IPS DF 6.9 (cell line): ENCODE measurements at regions not wholly inside any gene's neighbourhood (a gene's known extent, or its start where the extent isn't known, plus 50 kb on each side); places are given as distances from the start of the nearest gene placed in this dataset.

Experiments
- DNase-seq: peaks from one replicate; pipeline ENCODE4 v3.0.0-alpha.2; 2013; ENCODE audit warnings: low read depth, low spot score
- H3K27ac ChIP-seq: one replicate; pipeline ENCODE4 v1.5.1; 2013; ENCODE audit warnings: low read length, control low read depth
- H3K27me3 ChIP-seq: 2 replicates; pipeline ENCODE4 v1.6.1; 2013; ENCODE audit warnings: mild to moderate bottlenecking, low read length; ENCODE audit not compliant: control insufficient read depth, insufficient read depth
- H3K36me3 ChIP-seq: 2 replicates; pipeline ENCODE4 v1.6.1; 2013; ENCODE audit warnings: low read length; ENCODE audit not compliant: control insufficient read depth, insufficient read depth
- H3K4me1 ChIP-seq: 2 replicates; pipeline ENCODE4 v1.6.1; 2013; ENCODE audit warnings: low read length; ENCODE audit not compliant: control insufficient read depth, insufficient read depth
- H3K4me3 ChIP-seq: 2 replicates; pipeline ENCODE4 v1.5.1; 2013; ENCODE audit warnings: mild to moderate bottlenecking, low read length
- H3K9me3 ChIP-seq: 2 replicates; pipeline ENCODE4 v1.6.1; 2013; ENCODE audit warnings: low read length, inconsistent platforms; ENCODE audit not compliant: control insufficient read depth, insufficient read depth
- WGBS: extraction: QIAGEN DNeasy Blood & Tissue Kit; methylation state at CpG from one replicate; pipeline ENCODE4 v1.1.7; 2013; ENCODE audit warnings: mixed read lengths, missing lambda C conversion rate; ENCODE audit not compliant: insufficient read length, insufficient coverage; 5-methylcytosine and 5-hydroxymethylcytosine counted together

DNA sequence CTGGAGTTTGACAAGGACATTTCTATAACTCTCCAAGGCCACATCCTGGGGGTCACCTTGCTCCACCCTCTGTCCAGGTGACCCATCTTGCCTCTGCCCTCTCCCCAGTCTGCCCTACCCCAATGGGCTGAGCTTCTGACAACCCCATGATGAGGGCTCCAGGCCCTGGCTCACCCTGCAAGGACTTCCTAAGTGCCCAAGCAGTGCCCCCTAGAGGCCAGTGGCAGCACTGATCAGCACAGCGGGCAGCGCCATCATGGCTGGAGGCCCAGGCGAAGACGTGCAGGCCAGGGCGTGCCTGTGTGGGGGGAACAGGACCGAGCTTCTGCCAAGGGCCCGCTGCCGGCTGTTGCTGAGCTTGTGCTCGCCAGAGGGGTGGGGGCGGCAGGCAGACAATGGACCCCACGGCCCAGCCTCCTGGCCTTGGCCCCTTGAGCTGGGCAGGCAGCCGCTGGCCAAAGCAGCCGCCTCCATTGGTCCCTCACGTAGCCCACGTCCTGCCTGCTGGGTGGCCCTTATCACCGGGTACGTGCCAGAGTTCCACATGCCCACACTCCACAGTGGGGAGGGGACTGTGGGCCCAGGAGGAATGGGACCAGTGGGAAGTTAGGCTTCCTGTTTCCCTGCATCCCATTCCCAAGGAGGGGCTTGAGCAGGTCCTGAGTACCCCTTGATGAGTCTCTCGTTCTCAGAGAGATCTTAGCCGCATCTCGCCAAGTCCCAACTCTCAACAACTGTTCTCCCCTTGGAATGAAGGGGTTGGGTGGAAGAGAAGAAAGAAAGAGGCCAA, 64.3 kb downstream of the MRPL14 start:
- WGBS = no CpG with 5 or more reads among the region's 20 CpGs
- Histone ChIP-seq H3K27ac (no peak overlapping the region), H3K27me3 (no peaks in the 10 kb centered on the region), H3K4me3 (no peak overlapping the region), H3K4me1 (0 out of 2 replicates have a peak, but pooled peaks cover 2% of the 10 kb centered on the region), H3K36me3 (no peaks in the 10 kb centered on the region), H3K9me3 (no peaks in the 10 kb centered on the region)
- DNase-seq = no peak

DNA sequence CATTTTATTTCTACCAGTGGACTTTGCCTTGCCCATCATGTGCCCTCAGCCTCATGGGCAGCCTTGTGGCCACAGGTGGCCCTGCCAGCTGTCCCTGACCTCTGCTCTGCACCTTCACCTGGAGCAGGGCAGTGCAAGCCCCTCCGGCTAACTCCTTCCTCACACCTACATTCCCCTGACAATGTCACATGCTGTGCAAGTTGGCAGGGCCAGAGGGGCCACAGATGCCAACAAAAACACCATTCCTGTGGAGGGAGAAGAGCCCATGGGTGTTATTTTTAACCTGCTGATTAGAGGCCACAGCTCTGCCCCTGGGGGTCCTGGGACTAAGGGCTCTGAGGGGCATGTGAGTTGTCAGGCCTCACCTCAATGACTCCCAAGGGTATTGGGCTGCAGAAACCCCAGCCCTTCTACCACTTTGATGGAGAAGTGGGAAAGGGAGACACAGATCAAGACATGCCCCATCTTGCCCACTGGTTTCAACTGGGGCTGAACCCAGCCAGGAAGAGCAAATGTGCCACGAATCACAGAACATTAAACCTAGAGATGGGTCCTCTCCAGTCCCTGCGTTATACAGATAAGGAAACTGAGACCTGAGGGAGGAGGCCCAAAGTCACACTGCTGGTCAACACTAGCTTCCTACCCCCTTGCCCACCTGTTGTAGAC, 65.0 kb downstream of the MRPL14 start:
- no peak for DNase-seq
- no peaks in the 10 kb centered on the region for H3K36me3 ChIP-seq
- no CpG with 5 or more reads among the region's 3 CpGs for WGBS
- no peaks in the 10 kb centered on the region for H3K27me3 ChIP-seq
- H3K27ac ChIP-seq = no peak overlapping the region
- H3K4me3 ChIP-seq = no peak overlapping the region
- H3K9me3 ChIP-seq = no peaks in the 10 kb centered on the region
- H3K4me1 ChIP-seq = 0 out of 2 replicates have a peak, but pooled peaks cover 2% of the 10 kb centered on the region

DNA sequence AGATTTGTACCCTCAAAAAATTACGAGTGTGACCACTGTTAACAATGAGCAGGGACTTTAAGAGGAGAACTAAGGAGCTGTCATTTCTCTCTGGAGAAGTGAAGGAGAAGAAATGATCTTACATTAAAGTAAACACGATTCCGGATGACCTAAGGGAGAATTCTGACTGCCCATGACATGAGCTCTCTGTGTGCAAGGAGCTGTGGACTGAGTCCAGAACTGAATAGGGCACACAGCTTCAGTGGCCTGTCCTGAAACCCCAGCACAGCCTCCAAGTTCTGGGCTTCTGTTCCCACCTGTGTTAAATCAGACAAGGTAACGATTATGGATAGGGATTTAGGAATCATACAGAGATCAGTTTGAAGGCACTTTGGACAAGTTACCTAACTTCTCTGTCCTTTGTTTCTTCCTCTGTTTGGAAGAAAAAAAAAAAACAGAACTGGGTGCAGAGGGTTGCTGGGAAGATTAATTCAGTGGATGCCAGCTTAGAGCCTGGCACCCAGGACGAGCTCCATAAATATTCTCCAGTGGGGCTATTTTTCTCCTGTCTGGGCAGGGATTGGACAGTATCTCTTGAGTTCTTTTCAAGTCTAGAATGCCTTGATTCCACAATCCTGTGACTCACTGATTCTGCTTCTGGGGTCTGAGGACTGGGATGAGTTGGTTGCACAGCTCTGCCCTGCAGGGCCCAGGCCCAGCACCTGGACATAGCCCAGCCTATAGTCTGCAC, 65.7 kb downstream of the MRPL14 start:
- Histone ChIP-seq H3K4me1 (0 out of 2 replicates have a peak, but pooled peaks cover 2% of the 10 kb centered on the region), H3K9me3 (no peaks in the 10 kb centered on the region)

DNA sequence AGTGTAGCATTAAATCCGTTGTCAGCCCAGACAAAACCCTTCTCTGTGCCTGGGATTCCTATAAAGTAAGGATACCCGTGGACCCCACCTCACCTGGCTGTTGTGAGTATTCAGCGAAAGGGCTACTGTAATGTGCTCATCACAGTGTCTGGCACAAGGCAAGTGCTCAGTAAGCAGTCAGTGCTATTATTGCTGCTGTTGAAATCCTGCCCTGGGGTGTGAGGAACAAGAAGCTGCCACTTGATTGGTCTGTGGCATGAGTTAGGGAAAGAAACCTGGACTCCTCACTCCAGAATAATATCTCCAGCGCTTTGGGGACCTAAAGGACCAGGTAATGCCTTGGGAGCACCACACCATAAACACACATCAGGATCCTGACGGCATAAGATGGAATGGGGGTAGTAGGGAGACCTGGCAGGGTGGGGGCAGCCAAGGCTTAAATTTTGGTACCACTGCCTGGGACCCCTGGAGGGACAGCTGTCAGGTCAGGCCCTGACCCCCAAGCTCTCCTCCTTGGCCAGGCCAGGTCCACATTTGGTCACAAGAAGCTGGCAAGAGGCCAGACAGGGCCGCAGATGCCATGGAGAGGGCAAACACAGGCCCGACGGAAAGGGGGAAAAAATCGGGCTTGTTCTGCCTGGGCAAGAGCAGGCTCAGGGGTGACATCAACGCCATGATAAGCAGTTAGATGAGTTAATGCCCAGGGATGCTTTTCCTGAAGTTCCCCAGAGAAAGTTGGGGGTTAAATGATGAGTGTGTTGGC, 66.5 kb downstream of the MRPL14 start:
- Histone ChIP-seq H3K9me3 (no peaks in the 10 kb centered on the region), H3K27me3 (no peaks in the 10 kb centered on the region), H3K36me3 (no peaks in the 10 kb centered on the region), H3K4me1 (0 out of 2 replicates have a peak, but pooled peaks cover 2% of the 10 kb centered on the region), H3K4me3 (no peak overlapping the region), H3K27ac (no peak overlapping the region)
- WGBS = no CpG with 5 or more reads among the region's 10 CpGs
- DNase-seq = no peak

More for the DNA sequence above, 65.7 kb downstream of the MRPL14 start:
- H3K36me3 ChIP-seq = no peaks in the 10 kb centered on the region
- no peak overlapping the region for H3K4me3 ChIP-seq
- WGBS = no CpG with 5 or more reads among the region's 5 CpGs
- H3K27me3 ChIP-seq = no peaks in the 10 kb centered on the region
- no peak for DNase-seq
- H3K27ac ChIP-seq = no peak overlapping the region

- Histone ChIP-seq H3K36me3 (no peaks in the 10 kb centered on the region), H3K27me3 (no peaks in the 10 kb centered on the region), H3K4me1 (0 out of 2 replicates have a peak, but pooled peaks cover 2% of the 10 kb centered on the region), H3K27ac (no peak overlapping the region), H3K4me3 (no peak overlapping the region), H3K9me3 (no peaks in the 10 kb centered on the region)
- DNase-seq = no peak
- WGBS = no CpG with 5 or more reads among the region's 7 CpGs
Measured at GRCh38 chr6:44059359-44060346, 67.6 kb downstream of the MRPL14 start.

DNA sequence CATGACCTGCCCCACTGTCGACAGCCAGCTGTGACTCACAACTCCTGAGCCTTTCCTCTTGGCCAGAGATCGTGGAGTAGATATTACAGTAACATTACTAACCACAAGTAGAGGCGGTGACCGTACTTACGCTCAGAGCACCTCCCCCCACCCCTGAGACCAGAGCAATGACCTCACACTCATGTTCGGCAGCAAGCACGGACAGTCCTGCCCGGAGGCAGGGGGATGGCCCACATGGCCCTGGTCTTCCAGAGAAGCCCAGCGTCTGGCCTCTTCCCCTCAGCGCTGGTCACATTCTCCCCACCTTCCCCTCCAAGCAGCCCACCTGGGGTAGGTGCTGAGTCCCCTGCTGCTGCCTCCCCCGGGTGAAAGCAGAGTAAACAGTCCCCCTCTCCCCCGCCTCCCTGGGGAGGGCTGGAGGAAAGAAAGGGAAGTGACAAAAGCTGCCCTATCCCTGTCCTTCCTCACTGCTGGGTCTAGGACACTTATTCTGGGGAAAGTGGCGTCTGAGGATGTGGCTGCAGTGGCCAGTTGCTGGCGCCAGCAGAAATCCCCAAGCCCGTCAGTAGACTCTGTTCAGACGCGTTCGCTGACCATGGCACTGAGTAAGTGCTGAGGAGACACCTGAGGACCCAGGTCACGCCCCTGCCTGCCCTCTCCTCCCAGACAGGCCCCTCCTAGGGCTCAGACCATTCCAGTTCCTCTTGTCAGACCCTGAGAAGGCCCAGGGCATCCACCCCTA, 68.5 kb downstream of the MRPL14 start:
- no peaks in the 10 kb centered on the region for H3K27me3 ChIP-seq
- no peak overlapping the region for H3K4me3 ChIP-seq
- H3K36me3 ChIP-seq = no peaks in the 10 kb centered on the region
- H3K4me1 ChIP-seq = 0 out of 2 replicates have a peak, but pooled peaks cover 2% of the 10 kb centered on the region
- H3K27ac ChIP-seq = no peak overlapping the region
- no CpG with 5 or more reads among the region's 19 CpGs for WGBS
- DNase-seq = no peak
- no peaks in the 10 kb centered on the region for H3K9me3 ChIP-seq

- H3K4me1 ChIP-seq = 0 out of 2 replicates have a peak, but pooled peaks cover 2% of the 10 kb centered on the region
- no peaks in the 10 kb centered on the region for H3K9me3 ChIP-seq
- H3K27ac ChIP-seq = no peak overlapping the region
- DNase-seq = no peak
- WGBS = no CpG with 5 or more reads among the region's 10 CpGs
- H3K4me3 ChIP-seq = no peak overlapping the region
- no peaks in the 10 kb centered on the region for H3K36me3 ChIP-seq
- no peaks in the 10 kb centered on the region for H3K27me3 ChIP-seq
Measured at GRCh38 chr6:44057931-44058616, 69.2 kb downstream of the MRPL14 start.

DNA sequence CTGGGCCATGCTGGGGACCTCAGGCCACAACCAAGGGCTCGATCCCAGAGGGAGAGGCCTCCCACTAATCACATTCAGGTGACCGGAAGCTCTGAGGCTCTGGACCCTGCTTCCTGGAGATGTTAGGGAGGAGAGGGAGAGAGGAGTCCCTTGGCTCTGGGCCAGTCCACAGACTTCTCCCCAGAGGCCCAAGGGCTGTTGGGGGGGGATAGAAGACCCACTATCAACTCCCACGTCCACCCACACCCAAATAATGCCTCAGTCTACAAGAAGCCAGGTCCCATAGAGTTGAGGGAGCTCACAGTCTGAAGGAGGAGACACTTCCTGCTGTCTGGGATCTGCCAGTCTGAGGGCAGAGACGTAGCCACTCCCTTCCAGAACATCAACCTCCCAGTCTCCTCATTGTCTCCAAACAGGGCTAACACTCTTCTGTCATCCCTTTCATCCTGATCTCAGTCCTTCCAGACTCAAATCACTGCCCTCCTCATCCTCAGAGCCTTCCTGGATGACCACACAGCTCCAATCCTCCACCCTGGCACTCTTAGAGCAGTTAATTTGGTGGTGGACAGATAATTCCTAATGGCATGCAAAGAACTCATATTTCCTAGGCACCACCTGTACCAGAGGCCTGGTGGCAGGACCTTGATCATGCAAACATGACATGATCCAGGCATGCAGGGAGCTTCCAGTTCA, 69.9 kb downstream of the MRPL14 start:
- H3K4me3 ChIP-seq = no peak overlapping the region
- peaks cover 3% of the 10 kb centered on the region; the same call in 1 of the 2 replicates for H3K4me1 ChIP-seq
- DNase-seq = no peak
- no peak overlapping the region for H3K27ac ChIP-seq
- no peaks in the 10 kb centered on the region for H3K9me3 ChIP-seq
- no peaks in the 10 kb centered on the region for H3K36me3 ChIP-seq
- H3K27me3 ChIP-seq = no peaks in the 10 kb centered on the region
- WGBS = no CpG with 5 or more reads among the region's 4 CpGs
